Body of pancreas (tissue), 4 donors: ENCODE measurements at regions not wholly inside any gene's neighbourhood (a gene's known extent, or its start where the extent isn't known, plus 50 kb on each side); places are given as distances from the start of the nearest gene placed in this dataset.
A peak's percentile ranks its signal among the peaks of the same experiment; 100 is the strongest.

Experiments
- ATAC-seq: fragments of 150-250 bp; one replicate; pipeline ENCODE4 v1.9.1; 2016
- DNase-seq, 4 donors: peaks; one replicate each; pipeline ENCODE4 v3.0.0-alpha.2; 2019
- H3K27ac ChIP-seq, 4 donors: fragments of 200-600 bp; sonication (generic); 1 replicate in 3 of 4; 2 replicates in 1 of 4; pipeline versions ENCODE4 v1.5.1 to v1.6.1; 2016 to 2019; ENCODE audit warnings: mild to moderate bottlenecking in 1 of 4, mixed read lengths in 1 of 4, moderate library complexity in 1 of 4
- H3K27me3 ChIP-seq, 2 donors: fragments of 200-600 bp; sonication (generic); one replicate each; pipeline ENCODE4 v1.6.0; 2016; ENCODE audit warnings: mild to moderate bottlenecking in 1 of 2
- H3K36me3 ChIP-seq, 2 donors: fragments of 200-600 bp; sonication (generic); replicated peaks in 1 of 2; 2 replicates each; pipeline ENCODE4 v1.5.1; 2016; ENCODE audit warnings: low read depth in 2 of 2; ENCODE audit not compliant: insufficient read depth in 1 of 2
- H3K4me1 ChIP-seq: fragments of 200-600 bp; sonication (generic); one replicate; pipeline ENCODE4 v1.6.0; 2016
- H3K4me3 ChIP-seq, 2 donors: fragments of 200-600 bp; sonication (generic); 1 replicate in 1 of 2; 2 replicates in 1 of 2; pipeline ENCODE4 v1.5.1; 2016 to 2019
- H3K9me3 ChIP-seq, 3 donors: fragments of 200-600 bp; sonication (generic); 1 replicate in 2 of 3; 2 replicates in 1 of 3; pipeline ENCODE4 v1.5.1; 2016
- CTCF ChIP-seq, 7 experiments: fragments of 450-650 bp in 4 of 7; fragments of 200-600 bp in 3 of 7; sonication (generic) in 3 of 7; IDR thresholded peaks; one replicate each; pipeline ENCODE4 v1.5.1; 2016 to 2019; ENCODE audit warnings: antibody characterized with exemption in 7 of 7
- POLR2A ChIP-seq, 3 donors: fragments of 450-650 bp; IDR thresholded peaks; one replicate each; pipeline ENCODE4 v1.6.1; 2016; ENCODE audit warnings: antibody characterized with exemption in 3 of 3, mild to moderate bottlenecking in 2 of 3
- whole genome bisulfite sequencing, 2 donors: methylation state at CpG; one replicate each; pipeline ENCODE4 v1.1.5; 2017; 5-methylcytosine and 5-hydroxymethylcytosine counted together
- intact Hi-C: fragments of 100-400 bp; cut with DNase I; formaldehyde crosslinking; loops from one replicate; pipeline ENCODE4 v1.15.1; 2023

DNA sequence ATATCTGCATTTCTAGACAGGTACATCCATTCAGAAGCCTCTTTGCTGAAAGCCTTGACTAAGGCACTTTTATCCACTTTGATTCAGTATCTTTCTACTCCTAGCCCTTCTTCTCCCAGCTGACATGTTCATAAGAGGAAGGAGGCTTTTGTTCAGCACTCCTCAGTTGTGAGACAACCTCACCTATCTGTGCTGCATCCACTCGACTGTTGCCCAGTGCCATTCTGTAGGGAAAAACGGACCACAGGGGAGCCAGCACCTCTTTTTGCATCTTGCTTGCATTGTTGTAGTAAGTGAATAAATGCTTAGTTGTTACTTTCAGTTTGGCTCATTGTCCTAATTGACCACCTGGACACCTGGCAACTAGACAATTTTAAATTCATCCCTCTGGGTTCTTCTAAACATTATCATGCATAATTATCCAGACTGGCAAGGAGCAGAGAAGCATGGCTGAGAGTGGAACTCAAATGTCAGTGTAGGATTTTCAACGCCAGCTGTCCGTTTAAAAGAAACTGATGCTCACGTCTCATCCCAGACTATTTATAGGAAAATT, 83.8 kb upstream of the BOD1L1 start:
- intact Hi-C loops = no loop called here
- ATAC-seq = no peak
- 43 to 66% methylated on average over 5 of the region's 5 CpGs for WGBS, 2 donors
- Histone ChIP-seq H3K4me1 (peaks cover 4% of the 10 kb centered on the region), H3K27ac (no peak overlapping the region), H3K27me3 (no peaks in the 10 kb centered on the region), H3K9me3 (no peaks in the 10 kb centered on the region), H3K36me3 (no peaks in the 10 kb centered on the region), H3K4me3 (no peak overlapping the region)
- DNase-seq = peak in 1 of 4 donors; percentile 19
- TF ChIP-seq CTCF (IDR thresholded peaks at IDR 0.05) (no peak), POLR2A (IDR thresholded peaks at IDR 0.05) (no peak)

DNA sequence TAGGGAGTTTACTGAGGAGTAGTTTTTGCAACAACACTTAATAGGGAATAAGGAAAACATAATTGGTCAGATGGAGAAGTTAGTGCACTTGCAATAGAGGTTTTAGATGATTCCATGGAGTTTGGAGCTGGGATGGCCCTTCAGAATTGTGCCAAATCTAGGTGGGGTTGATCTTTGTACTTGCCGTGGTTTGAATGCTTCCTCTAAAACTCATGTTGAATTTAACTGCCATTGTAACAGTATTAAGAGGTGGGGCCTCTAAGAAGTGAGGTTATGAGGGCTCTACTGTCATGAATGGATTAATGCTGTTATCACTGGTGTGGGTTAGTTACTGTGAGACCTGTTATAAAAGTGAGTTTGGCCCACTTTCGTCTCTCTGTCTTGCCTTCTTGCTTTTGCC, 94.4 kb upstream of the BOD1L1 start:
- DNase-seq (no peak), ATAC-seq (no peak)
- TF ChIP-seq CTCF (IDR thresholded peaks at IDR 0.05) (no peak), POLR2A (IDR thresholded peaks at IDR 0.05) (no peak)
- no peak overlapping the region for H3K27ac ChIP-seq
- 43 to 68% methylated on average over 2 of the region's 2 CpGs for WGBS, 2 donors
- H3K4me1 ChIP-seq = no peaks in the 10 kb centered on the region
- H3K36me3 ChIP-seq = no peaks in the 10 kb centered on the region
- intact Hi-C loops = no loop called here
- no peaks in the 10 kb centered on the region for H3K27me3 ChIP-seq
- no peak overlapping the region for H3K4me3 ChIP-seq
- no peaks in the 10 kb centered on the region for H3K9me3 ChIP-seq

- TF ChIP-seq CTCF (IDR thresholded peaks at IDR 0.05) (no peak), POLR2A (IDR thresholded peaks at IDR 0.05) (no peak)
- no peaks in the 10 kb centered on the region for H3K36me3 ChIP-seq
- no peak overlapping the region for H3K27ac ChIP-seq
- H3K9me3 ChIP-seq = no peaks in the 10 kb centered on the region
- DNase-seq (no peak), ATAC-seq (no peak)
- H3K27me3 ChIP-seq = no peaks in the 10 kb centered on the region
- WGBS, 2 donors = 74 to 82% methylated on average over 1 of the region's 1 CpG
- no peak overlapping the region for H3K4me3 ChIP-seq
- H3K4me1 ChIP-seq = no peaks in the 10 kb centered on the region
- intact Hi-C loops = no loop called here
Measured at GRCh38 chr4:13722649-13723048, 95.1 kb upstream of the BOD1L1 start.

GRCh38 chr4:13728761-13729160, 101.2 kb upstream of the BOD1L1 start:
- 71 to 77% methylated on average over 6 of the region's 6 CpGs for WGBS, 2 donors
- H3K36me3 ChIP-seq = no peaks in the 10 kb centered on the region
- H3K9me3 ChIP-seq = no peaks in the 10 kb centered on the region
- H3K27me3 ChIP-seq = no peaks in the 10 kb centered on the region
- H3K4me3 ChIP-seq = no peak overlapping the region
- TF ChIP-seq POLR2A (IDR thresholded peaks at IDR 0.05) (no peak), CTCF (IDR thresholded peaks at IDR 0.05) (no peak)
- H3K27ac ChIP-seq = no peak overlapping the region
- ATAC-seq = no peak
- no peaks in the 10 kb centered on the region for H3K4me1 ChIP-seq
- no peak for DNase-seq
- intact Hi-C loops = no loop called here

DNA sequence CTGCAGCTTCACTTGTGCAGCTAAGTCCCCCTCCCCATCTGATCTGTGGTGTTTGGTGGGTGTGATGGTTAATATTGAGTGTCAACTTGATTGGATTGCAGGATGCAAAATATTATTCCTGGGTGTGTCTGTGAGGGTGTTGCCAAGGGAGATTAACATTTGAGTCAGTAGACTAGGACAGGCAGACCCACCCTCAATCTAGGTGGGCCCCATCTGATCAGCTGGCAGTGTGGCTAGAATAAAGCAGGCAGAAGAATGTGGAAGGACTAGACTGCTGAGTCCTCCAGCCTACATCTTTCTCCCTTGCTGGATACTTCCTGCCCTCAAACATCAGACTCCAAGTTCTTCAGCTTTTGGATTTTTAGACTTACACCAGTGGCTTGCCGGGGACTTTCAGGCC, 103.5 kb upstream of the BOD1L1 start:
- 75 to 90% methylated on average over 1 of the region's 1 CpG for WGBS, 2 donors
- Histone ChIP-seq H3K9me3 (no peaks in the 10 kb centered on the region), H3K27ac (no peak overlapping the region), H3K36me3 (no peaks in the 10 kb centered on the region), H3K4me1 (no peaks in the 10 kb centered on the region), H3K27me3 (no peaks in the 10 kb centered on the region), H3K4me3 (no peak overlapping the region)
- TF ChIP-seq POLR2A (IDR thresholded peaks at IDR 0.05) = no peak
- no peak for TF ChIP-seq CTCF (IDR thresholded peaks at IDR 0.05)
- ATAC-seq = no peak
- DNase-seq = no peak
- intact Hi-C loops = no loop called here
